Astrocyte (in vitro differentiated cells and primary cell): ENCODE measurements at regions not wholly inside any gene's neighbourhood (a gene's known extent, or its start where the extent isn't known, plus 50 kb on each side); places are given as distances from the start of the nearest gene placed in this dataset.

ENCODE experiments used
- CTCF ChIP-seq: IDR thresholded peaks from 2 replicates; pipeline ENCODE4 v1.5.1; 2011; ENCODE audit warnings: low read depth, mild to moderate bottlenecking, inconsistent platforms, low read length, moderate library complexity; ENCODE audit not compliant: insufficient read depth
- EZH2 ChIP-seq: IDR thresholded peaks from 2 replicates; pipeline ENCODE4 v1.6.1; 2012; ENCODE audit warnings: mild to moderate bottlenecking, low read length, inconsistent platforms; ENCODE audit not compliant: insufficient read depth

- TF ChIP-seq CTCF, result no peak
- TF ChIP-seq EZH2, result no peak
Measured at GRCh38 chr4:64533637-64534036, 124.4 kb upstream of the TECRL start.
